ENCODE measurements at regions not wholly inside any gene's neighbourhood (a gene's known extent, or its start where the extent isn't known, plus 50 kb on each side); places are given as distances from the start of the nearest gene placed in this dataset.

- H3K4me1 ChIP-seq (ENCODE audit: control insufficient read depth, insufficient read depth, low read length): no peaks in the 10 kb centered on the region
- H3K36me3 ChIP-seq (ENCODE audit: control insufficient read depth, insufficient read depth, low read length): no peaks in the 10 kb centered on the region
- POLR2A ChIA-PET: no interaction called here
- CTCF ChIA-PET: no interaction called here
- intact Hi-C loops (cut with micrococcal nuclease; ENCODE audit: unreplicated experiment): no loop called here
- no peaks in the 10 kb centered on the region for H3K9me3 ChIP-seq (ENCODE audit: control insufficient read depth, insufficient read depth, low read depth, low read length)
- BruUV-seq (replicated peaks): no TSS peak
- DNase-seq (ENCODE audit: low read depth, low spot score) (no peak), ATAC-seq (no peak)
- in situ Hi-C loops (cut with HindIII; ENCODE audit: low pct_unique_long_range_greater_than_20kb, low sequenced_read_pairs): no loop called here
- no peak overlapping the region for H3K4me3 ChIP-seq (ENCODE audit: low read depth in 2 of 2, low read length in 2 of 2)
- no peak for TF ChIP-seq POLR2AphosphoS5 (IDR thresholded peaks at IDR 0.05; ENCODE audit: low read depth, low read length)
- no peak for TF ChIP-seq SIN3A (IDR thresholded peaks at IDR 0.05; ENCODE audit: borderline replicate concordance, insufficient read depth, low read depth, low read length)
- TF ChIP-seq, protein P1, sequence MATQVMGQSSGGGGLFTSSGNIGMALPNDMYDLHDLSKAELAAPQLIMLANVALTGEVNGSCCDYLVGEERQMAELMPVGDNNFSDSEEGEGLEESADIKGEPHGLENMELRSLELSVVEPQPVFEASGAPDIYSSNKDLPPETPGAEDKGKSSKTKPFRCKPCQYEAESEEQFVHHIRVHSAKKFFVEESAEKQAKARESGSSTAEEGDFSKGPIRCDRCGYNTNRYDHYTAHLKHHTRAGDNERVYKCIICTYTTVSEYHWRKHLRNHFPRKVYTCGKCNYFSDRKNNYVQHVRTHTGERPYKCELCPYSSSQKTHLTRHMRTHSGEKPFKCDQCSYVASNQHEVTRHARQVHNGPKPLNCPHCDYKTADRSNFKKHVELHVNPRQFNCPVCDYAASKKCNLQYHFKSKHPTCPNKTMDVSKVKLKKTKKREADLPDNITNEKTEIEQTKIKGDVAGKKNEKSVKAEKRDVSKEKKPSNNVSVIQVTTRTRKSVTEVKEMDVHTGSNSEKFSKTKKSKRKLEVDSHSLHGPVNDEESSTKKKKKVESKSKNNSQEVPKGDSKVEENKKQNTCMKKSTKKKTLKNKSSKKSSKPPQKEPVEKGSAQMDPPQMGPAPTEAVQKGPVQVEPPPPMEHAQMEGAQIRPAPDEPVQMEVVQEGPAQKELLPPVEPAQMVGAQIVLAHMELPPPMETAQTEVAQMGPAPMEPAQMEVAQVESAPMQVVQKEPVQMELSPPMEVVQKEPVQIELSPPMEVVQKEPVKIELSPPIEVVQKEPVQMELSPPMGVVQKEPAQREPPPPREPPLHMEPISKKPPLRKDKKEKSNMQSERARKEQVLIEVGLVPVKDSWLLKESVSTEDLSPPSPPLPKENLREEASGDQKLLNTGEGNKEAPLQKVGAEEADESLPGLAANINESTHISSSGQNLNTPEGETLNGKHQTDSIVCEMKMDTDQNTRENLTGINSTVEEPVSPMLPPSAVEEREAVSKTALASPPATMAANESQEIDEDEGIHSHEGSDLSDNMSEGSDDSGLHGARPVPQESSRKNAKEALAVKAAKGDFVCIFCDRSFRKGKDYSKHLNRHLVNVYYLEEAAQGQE (IDR thresholded peaks at IDR 0.05; ENCODE audit: insufficient read depth in 1 of 2, low read depth in 2 of 2, low read length in 1 of 2): no peak
- no peak for TF ChIP-seq TCF7L2 (IDR thresholded peaks at IDR 0.05; ENCODE audit: low read depth, low read length)
- TF ChIP-seq CTCF (IDR thresholded peaks at IDR 0.05): no peak
- no peak overlapping the region for H3K27ac ChIP-seq (ENCODE audit: low read length)
- H3K27me3 ChIP-seq (ENCODE audit: control insufficient read depth, insufficient read depth, low read length): no peaks in the 10 kb centered on the region
Observed at GRCh38 chrX:122552286-122552800, 631.7 kb upstream of the GRIA3 start.

DNA sequence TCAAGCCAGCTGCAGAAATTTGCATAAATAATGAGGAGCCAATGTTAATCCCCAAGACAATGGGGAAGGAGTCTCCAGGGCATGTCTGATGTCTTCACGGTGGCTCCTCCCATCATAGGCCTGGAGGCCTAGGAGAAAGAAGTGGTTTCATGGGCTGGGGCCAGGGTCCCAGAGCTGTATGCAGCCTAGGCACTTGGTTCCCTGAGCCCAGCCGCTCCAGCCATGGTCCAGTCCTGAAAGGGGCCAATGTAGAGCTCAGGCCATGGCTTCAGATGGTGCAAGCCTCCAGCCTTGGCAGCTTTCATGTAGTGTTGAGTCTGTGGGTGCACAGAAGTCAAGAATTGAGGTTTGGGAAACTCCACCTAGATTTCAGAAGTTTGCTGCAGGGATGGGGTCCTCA lies 628.2 kb upstream of the GRIA3 start:
- no peaks in the 10 kb centered on the region for H3K27me3 ChIP-seq (ENCODE audit: control insufficient read depth, insufficient read depth, low read length)
- H3K4me3 ChIP-seq (ENCODE audit: low read depth in 2 of 2, low read length in 2 of 2): no peak overlapping the region
- no TSS peak for BruUV-seq (replicated peaks)
- ChIA-PET CTCF (no interaction called here), POLR2A (no interaction called here)
- intact Hi-C loops (cut with micrococcal nuclease; ENCODE audit: unreplicated experiment): no loop called here
- no peak overlapping the region for H3K27ac ChIP-seq (ENCODE audit: low read length)
- no peaks in the 10 kb centered on the region for H3K36me3 ChIP-seq (ENCODE audit: control insufficient read depth, insufficient read depth, low read length)
- no peaks in the 10 kb centered on the region for H3K4me1 ChIP-seq (ENCODE audit: control insufficient read depth, insufficient read depth, low read length)
- TF ChIP-seq SIN3A (IDR thresholded peaks at IDR 0.05; ENCODE audit: borderline replicate concordance, insufficient read depth, low read depth, low read length): no peak
- no peak for TF ChIP-seq TCF7L2 (IDR thresholded peaks at IDR 0.05; ENCODE audit: low read depth, low read length)
- no peak for TF ChIP-seq CTCF (IDR thresholded peaks at IDR 0.05)
- no peak for TF ChIP-seq POLR2AphosphoS5 (IDR thresholded peaks at IDR 0.05; ENCODE audit: low read depth, low read length)
- TF ChIP-seq, protein P1 (IDR thresholded peaks at IDR 0.05; ENCODE audit: insufficient read depth in 1 of 2, low read depth in 2 of 2, low read length in 1 of 2): no peak
- in situ Hi-C loops (cut with HindIII; ENCODE audit: low pct_unique_long_range_greater_than_20kb, low sequenced_read_pairs): no loop called here
- no peak for DNase-seq (ENCODE audit: low read depth, low spot score)
- H3K9me3 ChIP-seq (ENCODE audit: control insufficient read depth, insufficient read depth, low read depth, low read length): no peaks in the 10 kb centered on the region
- no peak for ATAC-seq

Measured in Panc1 (cell line).